ENCODE measurements at regions not wholly inside any gene's neighbourhood (a gene's known extent, or its start where the extent isn't known, plus 50 kb on each side); places are given as distances from the start of the nearest gene placed in this dataset.
"Not testable (repeated sequence)": the region's sequence is repeated elsewhere in the genome, so short reads cannot be mapped to it uniquely, and the experiment has no call there.

GRCh38 chr15:19995296-19995695, 546.3 kb downstream of the GOLGA6L6 start:
- not testable (repeated sequence) for H3K4me3 Mint-ChIP-seq

GRCh38 chr15:19992428-19992827, 549.2 kb downstream of the GOLGA6L6 start:
- no peaks in the 10 kb centered on the region for H3K36me3 Mint-ChIP-seq
- no peak overlapping the region for H3K27ac Mint-ChIP-seq
- DNase-seq (ENCODE audit: extremely low spot score, unreplicated experiment) = no peak
- TF ChIP-seq, protein P1, sequence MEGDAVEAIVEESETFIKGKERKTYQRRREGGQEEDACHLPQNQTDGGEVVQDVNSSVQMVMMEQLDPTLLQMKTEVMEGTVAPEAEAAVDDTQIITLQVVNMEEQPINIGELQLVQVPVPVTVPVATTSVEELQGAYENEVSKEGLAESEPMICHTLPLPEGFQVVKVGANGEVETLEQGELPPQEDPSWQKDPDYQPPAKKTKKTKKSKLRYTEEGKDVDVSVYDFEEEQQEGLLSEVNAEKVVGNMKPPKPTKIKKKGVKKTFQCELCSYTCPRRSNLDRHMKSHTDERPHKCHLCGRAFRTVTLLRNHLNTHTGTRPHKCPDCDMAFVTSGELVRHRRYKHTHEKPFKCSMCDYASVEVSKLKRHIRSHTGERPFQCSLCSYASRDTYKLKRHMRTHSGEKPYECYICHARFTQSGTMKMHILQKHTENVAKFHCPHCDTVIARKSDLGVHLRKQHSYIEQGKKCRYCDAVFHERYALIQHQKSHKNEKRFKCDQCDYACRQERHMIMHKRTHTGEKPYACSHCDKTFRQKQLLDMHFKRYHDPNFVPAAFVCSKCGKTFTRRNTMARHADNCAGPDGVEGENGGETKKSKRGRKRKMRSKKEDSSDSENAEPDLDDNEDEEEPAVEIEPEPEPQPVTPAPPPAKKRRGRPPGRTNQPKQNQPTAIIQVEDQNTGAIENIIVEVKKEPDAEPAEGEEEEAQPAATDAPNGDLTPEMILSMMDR (conservative IDR thresholded peaks at IDR 0.05) = no peak
- no peaks in the 10 kb centered on the region for H3K4me1 Mint-ChIP-seq (ENCODE audit: unreplicated experiment)
- no peak overlapping the region for H3K4me3 Mint-ChIP-seq
- H3K9me3 Mint-ChIP-seq = peaks cover 21% of the 10 kb centered on the region
- no peaks in the 10 kb centered on the region for H3K27me3 Mint-ChIP-seq

More at GRCh38 chr15:19995296-19995695, 546.3 kb downstream of the GOLGA6L6 start:
- H3K27ac Mint-ChIP-seq; DNase-seq (ENCODE audit: extremely low spot score, unreplicated experiment); H3K36me3 Mint-ChIP-seq; H3K27me3 Mint-ChIP-seq; H3K4me1 Mint-ChIP-seq (ENCODE audit: unreplicated experiment): not testable (repeated sequence)
- H3K9me3 Mint-ChIP-seq = peaks cover 14% of the 10 kb centered on the region

GRCh38 chr15:19988094-19988660, 553.4 kb downstream of the GOLGA6L6 start:
- Mint-ChIP-seq H3K27me3 (no peaks in the 10 kb centered on the region), H3K36me3 (no peaks in the 10 kb centered on the region), H3K27ac (no peak overlapping the region), H3K4me1 (ENCODE audit: unreplicated experiment) (no peaks in the 10 kb centered on the region), H3K9me3 (peaks cover 25% of the 10 kb centered on the region), H3K4me3 (no peak overlapping the region)
- no peak for DNase-seq (ENCODE audit: extremely low spot score, unreplicated experiment)
- TF ChIP-seq, protein P1 (conservative IDR thresholded peaks at IDR 0.05) = no peak

- no peaks in the 10 kb centered on the region for H3K36me3 Mint-ChIP-seq
- no peak overlapping the region for H3K27ac Mint-ChIP-seq
- no peak for DNase-seq (ENCODE audit: extremely low spot score, unreplicated experiment)
- H3K9me3 Mint-ChIP-seq = peaks cover 25% of the 10 kb centered on the region
- no peak overlapping the region for H3K4me3 Mint-ChIP-seq
- no peaks in the 10 kb centered on the region for H3K27me3 Mint-ChIP-seq
- H3K4me1 Mint-ChIP-seq (ENCODE audit: unreplicated experiment) = no peaks in the 10 kb centered on the region
- TF ChIP-seq, protein P1 (conservative IDR thresholded peaks at IDR 0.05) = no peak
Measured at GRCh38 chr15:19987389-19988048, 554.1 kb downstream of the GOLGA6L6 start.

- TF ChIP-seq, protein P1 (conservative IDR thresholded peaks at IDR 0.05) = no peak
- H3K4me3 Mint-ChIP-seq = no peak overlapping the region
- H3K9me3 Mint-ChIP-seq = peaks cover 17% of the 10 kb centered on the region
- H3K36me3 Mint-ChIP-seq = no peaks in the 10 kb centered on the region
- H3K4me1 Mint-ChIP-seq (ENCODE audit: unreplicated experiment) = no peaks in the 10 kb centered on the region
- H3K27me3 Mint-ChIP-seq = no peaks in the 10 kb centered on the region
- no peak for DNase-seq (ENCODE audit: extremely low spot score, unreplicated experiment)
- no peak overlapping the region for H3K27ac Mint-ChIP-seq
Measured at GRCh38 chr15:19984101-19984500, 557.5 kb downstream of the GOLGA6L6 start.

DNA sequence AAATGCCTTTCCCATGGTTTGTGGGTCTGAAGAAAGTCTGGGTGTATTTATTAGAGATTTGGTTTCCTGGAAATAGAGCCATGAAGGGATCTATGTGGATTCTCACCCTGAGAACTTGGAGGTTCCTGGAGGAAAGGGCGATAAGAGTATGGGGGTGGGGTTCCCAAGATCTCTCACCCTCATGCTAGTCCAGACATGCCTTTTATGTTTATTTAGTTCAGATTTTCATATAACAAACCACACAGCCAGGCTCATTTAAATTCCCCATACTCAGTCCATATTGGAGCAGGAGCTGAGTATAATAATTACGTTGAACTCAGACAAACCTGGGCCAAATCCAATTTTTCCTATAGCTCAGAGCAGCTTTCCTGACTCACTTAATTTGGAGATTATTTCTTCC, 566.6 kb downstream of the GOLGA6L6 start:
- H3K9me3 Mint-ChIP-seq = peaks cover 10% of the 10 kb centered on the region
- H3K27me3 Mint-ChIP-seq = no peaks in the 10 kb centered on the region
- no peak for DNase-seq (ENCODE audit: extremely low spot score, unreplicated experiment)
- H3K4me3 Mint-ChIP-seq = no peak overlapping the region
- no peak overlapping the region for H3K27ac Mint-ChIP-seq
- H3K36me3 Mint-ChIP-seq = no peaks in the 10 kb centered on the region
- TF ChIP-seq, protein P1 (conservative IDR thresholded peaks at IDR 0.05) = no peak
- no peaks in the 10 kb centered on the region for H3K4me1 Mint-ChIP-seq (ENCODE audit: unreplicated experiment)
